ENCODE measurements at regions not wholly inside any gene's neighbourhood (a gene's known extent, or its start where the extent isn't known, plus 50 kb on each side); places are given as distances from the start of the nearest gene placed in this dataset.

DNA sequence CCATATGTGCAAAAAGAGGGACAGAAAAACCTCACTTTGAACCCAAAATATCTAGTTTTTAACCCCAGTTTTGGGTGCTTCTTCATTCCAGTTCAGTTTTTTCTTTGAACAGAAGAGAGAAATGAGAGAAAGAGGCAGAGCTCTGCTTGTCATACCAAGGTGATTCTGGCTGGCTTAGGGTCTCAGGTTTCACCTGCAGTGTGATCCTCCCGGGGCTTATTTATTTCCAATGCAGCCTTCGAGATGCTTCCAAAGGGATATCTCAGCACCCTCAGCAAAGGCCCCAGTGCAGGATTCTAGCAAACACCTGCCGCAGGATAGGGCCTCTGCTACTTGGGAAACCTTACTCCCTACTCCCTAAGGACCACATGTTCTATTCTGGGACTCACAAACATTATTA, 131.3 kb downstream of the WDR11 start (continued):
- TF ChIP-seq CUX1 (IDR thresholded peaks at IDR 0.05; ENCODE audit: insufficient replicate concordance, low read depth, low read length) (no peak), CHD2 (IDR thresholded peaks at IDR 0.05; ENCODE audit: borderline replicate concordance, low read depth, low read length) (no peak), GATAD2B (conservative IDR thresholded peaks at IDR 0.05; ENCODE audit: low read depth) (no peak), NFYB (IDR thresholded peaks at IDR 0.05; ENCODE audit: insufficient read depth, low read depth, low read length) (no peak), SRF (IDR thresholded peaks at IDR 0.05; ENCODE audit: low read depth in 2 of 2, low read length in 2 of 2) (no peak), MEF2A (IDR thresholded peaks at IDR 0.05; ENCODE audit: insufficient read depth, low read depth, low read length) (no peak)

DNA sequence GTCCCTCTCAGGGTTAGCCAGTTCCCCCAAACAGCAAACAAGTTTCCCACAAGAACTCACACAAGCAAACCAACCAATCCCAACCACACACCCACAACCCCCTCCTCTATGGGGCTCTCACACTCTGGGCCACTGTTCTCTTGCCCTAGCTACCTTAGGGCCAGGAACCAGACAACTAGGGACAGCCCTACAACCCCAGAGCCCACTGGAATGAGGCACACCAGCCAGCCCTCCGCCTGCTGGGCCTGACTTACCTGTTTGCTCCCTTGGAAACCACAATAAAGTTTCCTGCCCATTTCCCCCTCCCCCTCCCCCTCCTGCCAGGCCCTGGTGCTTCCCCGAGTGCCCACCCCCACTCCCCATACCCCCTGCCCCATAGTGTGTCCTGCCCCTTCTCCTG, 132.6 kb downstream of the WDR11 start:
- ChIA-PET CTCF (no interaction called here), RAD21 (ENCODE audit: unreplicated experiment) (no interaction called here), POLR2A (no interaction called here), SMC1A (ENCODE audit: uncharacterized antibody, unreplicated experiment) (no interaction called here)
- in situ Hi-C loops (cut with MboI) (no loop called here), intact Hi-C loops (cut with micrococcal nuclease; ENCODE audit: unreplicated experiment) (no loop called here)
- H3K4me2 ChIP-seq (ENCODE audit: control insufficient read depth, insufficient read depth) = no peak overlapping the region
- no peak overlapping the region for H3K4me3 ChIP-seq
- ATAC-seq = no peak
- H2AFZ ChIP-seq (ENCODE audit: control insufficient read depth, low read depth, low read length) = no peak overlapping the region
- H3K9ac ChIP-seq (ENCODE audit: control insufficient read depth, insufficient read depth, low read length) = no peak overlapping the region
- H3K27me3 ChIP-seq (replicated peaks in 1 of 2; ENCODE audit: control insufficient read depth in 2 of 2, insufficient read depth in 2 of 2, low read length in 1 of 2) = peaks cover 0 to 7% of the 10 kb centered on the region in 2 experiments; a peak in 2 of 4 replicates
- H3K9me3 ChIP-seq (replicated peaks; ENCODE audit: control insufficient read depth, insufficient read depth, low read length) = no peaks in the 10 kb centered on the region; the same call in 2 of the 3 replicates
- WGBS (ENCODE audit: insufficient coverage, insufficient replicate concordance, low lambda C conversion rate, missing lambda C conversion rate) = 67% methylated on average over 1 of the region's 2 CpGs
- H3K4me1 ChIP-seq (ENCODE audit: control insufficient read depth, insufficient read depth, low read length) = no peaks in the 10 kb centered on the region
- BruUV-seq (replicated peaks) = no TSS peak
- no peak overlapping the region for H3K27ac ChIP-seq (ENCODE audit: control insufficient read depth, insufficient read depth)
- FAIRE-seq = no peak
- H3K79me2 ChIP-seq (ENCODE audit: control insufficient read depth, insufficient read depth, low read length) = no peaks in the 10 kb centered on the region
- no peaks in the 10 kb centered on the region for H4K20me1 ChIP-seq (ENCODE audit: control insufficient read depth, insufficient read depth)
- H3K36me3 ChIP-seq (ENCODE audit: control insufficient read depth in 2 of 2, insufficient read depth in 2 of 2, low read length in 1 of 2) = no peaks in the 10 kb centered on the region
- DNase-seq (ENCODE audit: low read depth, low spot score) = no peak
- no peak for TF ChIP-seq WRNIP1 (IDR thresholded peaks at IDR 0.05; ENCODE audit: borderline replicate concordance, low read depth, low read length)
- TF ChIP-seq ZSCAN29 (IDR thresholded peaks at IDR 0.05) = no peak
- no peak for TF ChIP-seq SPI1 (IDR thresholded peaks at IDR 0.05; ENCODE audit: borderline replicate concordance, insufficient read depth, low read depth, low read length)
- TF ChIP-seq, protein P1, sequence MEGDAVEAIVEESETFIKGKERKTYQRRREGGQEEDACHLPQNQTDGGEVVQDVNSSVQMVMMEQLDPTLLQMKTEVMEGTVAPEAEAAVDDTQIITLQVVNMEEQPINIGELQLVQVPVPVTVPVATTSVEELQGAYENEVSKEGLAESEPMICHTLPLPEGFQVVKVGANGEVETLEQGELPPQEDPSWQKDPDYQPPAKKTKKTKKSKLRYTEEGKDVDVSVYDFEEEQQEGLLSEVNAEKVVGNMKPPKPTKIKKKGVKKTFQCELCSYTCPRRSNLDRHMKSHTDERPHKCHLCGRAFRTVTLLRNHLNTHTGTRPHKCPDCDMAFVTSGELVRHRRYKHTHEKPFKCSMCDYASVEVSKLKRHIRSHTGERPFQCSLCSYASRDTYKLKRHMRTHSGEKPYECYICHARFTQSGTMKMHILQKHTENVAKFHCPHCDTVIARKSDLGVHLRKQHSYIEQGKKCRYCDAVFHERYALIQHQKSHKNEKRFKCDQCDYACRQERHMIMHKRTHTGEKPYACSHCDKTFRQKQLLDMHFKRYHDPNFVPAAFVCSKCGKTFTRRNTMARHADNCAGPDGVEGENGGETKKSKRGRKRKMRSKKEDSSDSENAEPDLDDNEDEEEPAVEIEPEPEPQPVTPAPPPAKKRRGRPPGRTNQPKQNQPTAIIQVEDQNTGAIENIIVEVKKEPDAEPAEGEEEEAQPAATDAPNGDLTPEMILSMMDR (IDR thresholded peaks at IDR 0.05 in 2 of 3, conservative IDR thresholded peaks at IDR 0.05 in 1 of 3; ENCODE audit: control insufficient read depth in 2 of 3, extremely low read depth in 1 of 3, insufficient read depth in 1 of 3, low read depth in 3 of 3, low read length in 3 of 3) = no peak
- TF ChIP-seq, protein P2, sequence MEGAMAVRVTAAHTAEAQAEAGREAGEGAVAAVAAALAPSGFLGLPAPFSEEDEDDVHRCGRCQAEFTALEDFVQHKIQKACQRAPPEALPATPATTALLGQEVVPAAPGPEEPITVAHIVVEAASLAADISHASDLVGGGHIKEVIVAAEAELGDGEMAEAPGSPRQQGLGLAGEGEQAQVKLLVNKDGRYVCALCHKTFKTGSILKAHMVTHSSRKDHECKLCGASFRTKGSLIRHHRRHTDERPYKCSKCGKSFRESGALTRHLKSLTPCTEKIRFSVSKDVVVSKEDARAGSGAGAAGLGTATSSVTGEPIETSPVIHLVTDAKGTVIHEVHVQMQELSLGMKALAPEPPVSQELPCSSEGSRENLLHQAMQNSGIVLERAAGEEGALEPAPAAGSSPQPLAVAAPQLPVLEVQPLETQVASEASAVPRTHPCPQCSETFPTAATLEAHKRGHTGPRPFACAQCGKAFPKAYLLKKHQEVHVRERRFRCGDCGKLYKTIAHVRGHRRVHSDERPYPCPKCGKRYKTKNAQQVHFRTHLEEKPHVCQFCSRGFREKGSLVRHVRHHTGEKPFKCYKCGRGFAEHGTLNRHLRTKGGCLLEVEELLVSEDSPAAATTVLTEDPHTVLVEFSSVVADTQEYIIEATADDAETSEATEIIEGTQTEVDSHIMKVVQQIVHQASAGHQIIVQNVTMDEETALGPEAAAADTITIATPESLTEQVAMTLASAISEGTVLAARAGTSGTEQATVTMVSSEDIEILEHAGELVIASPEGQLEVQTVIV (IDR thresholded peaks at IDR 0.05; ENCODE audit: borderline replicate concordance, partially characterized antibody) = no peak
- TF ChIP-seq, protein P3, sequence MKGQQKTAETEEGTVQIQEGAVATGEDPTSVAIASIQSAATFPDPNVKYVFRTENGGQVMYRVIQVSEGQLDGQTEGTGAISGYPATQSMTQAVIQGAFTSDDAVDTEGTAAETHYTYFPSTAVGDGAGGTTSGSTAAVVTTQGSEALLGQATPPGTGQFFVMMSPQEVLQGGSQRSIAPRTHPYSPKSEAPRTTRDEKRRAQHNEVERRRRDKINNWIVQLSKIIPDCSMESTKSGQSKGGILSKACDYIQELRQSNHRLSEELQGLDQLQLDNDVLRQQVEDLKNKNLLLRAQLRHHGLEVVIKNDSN (IDR thresholded peaks at IDR 0.05; ENCODE audit: borderline replicate concordance, extremely low read length, insufficient read depth, low read depth, low read length) = no peak

All from GM12878 (cell line).